Endodermal cell (in vitro differentiated cells): ENCODE measurements at regions not wholly inside any gene's neighbourhood (a gene's known extent, or its start where the extent isn't known, plus 50 kb on each side); places are given as distances from the start of the nearest gene placed in this dataset.

Source experiments
- DNase-seq: peaks from one replicate; pipeline ENCODE4 v3.0.0-alpha.2; 2017
- H3K27ac ChIP-seq: 2 replicates; pipeline ENCODE4 v1.5.1; 2013; ENCODE audit warnings: mild to moderate bottlenecking, low read depth, low read length, moderate library complexity
- H3K27me3 ChIP-seq: 2 replicates; pipeline ENCODE4 v1.6.1; 2013; ENCODE audit warnings: mild to moderate bottlenecking, low read length, moderate library complexity; ENCODE audit not compliant: insufficient read depth, control insufficient read depth, poor library complexity, severe bottlenecking
- H3K36me3 ChIP-seq: 2 replicates; pipeline ENCODE4 v1.7.0; 2013; ENCODE audit warnings: mild to moderate bottlenecking, low read length, moderate library complexity; ENCODE audit not compliant: control insufficient read depth, insufficient read depth
- H3K4me1 ChIP-seq: one replicate; pipeline ENCODE4 v1.7.0; 2013; ENCODE audit warnings: low read length; ENCODE audit not compliant: control insufficient read depth, insufficient read depth
- H3K4me3 ChIP-seq: 2 replicates; pipeline ENCODE4 v1.5.1; 2013; ENCODE audit warnings: mild to moderate bottlenecking, low read length, moderate library complexity
- H3K9ac ChIP-seq: 2 replicates; pipeline ENCODE4 v1.6.1; 2013; ENCODE audit warnings: mild to moderate bottlenecking, low read length, moderate library complexity; ENCODE audit not compliant: poor library complexity, severe bottlenecking; ENCODE audit errors: extremely low read depth
- H3K9me3 ChIP-seq: 2 replicates; pipeline ENCODE4 v1.6.1; 2013; ENCODE audit warnings: mild to moderate bottlenecking, low read length, moderate library complexity; ENCODE audit not compliant: control insufficient read depth
- H3K27ac Mint-ChIP-seq: 2 replicates; pipeline ENCODE4 v1.8.0; 2020; ENCODE audit warnings: mixed read lengths
- H3K27me3 Mint-ChIP-seq: 2 replicates; pipeline ENCODE4 v1.8.0; 2021; ENCODE audit warnings: mild to moderate bottlenecking, mixed read lengths; ENCODE audit not compliant: insufficient read depth
- H3K36me3 Mint-ChIP-seq: 2 replicates; pipeline ENCODE4 v1.8.0; 2020; ENCODE audit warnings: low read depth, mixed read lengths
- H3K4me1 Mint-ChIP-seq: 2 replicates; pipeline ENCODE4 v1.8.0; 2020; ENCODE audit warnings: mixed read lengths
- H3K4me3 Mint-ChIP-seq: 2 replicates; pipeline ENCODE4 v1.8.0; 2020; ENCODE audit warnings: mild to moderate bottlenecking, moderate library complexity, mixed read lengths
- H3K9me3 Mint-ChIP-seq: 2 replicates; pipeline ENCODE4 v1.8.0; 2020; ENCODE audit warnings: mild to moderate bottlenecking, mixed read lengths
- CTCF ChIP-seq: fragments of 200-600 bp; sonication (generic); conservative IDR thresholded peaks from 2 replicates; pipeline ENCODE4 v1.5.0; 2021; ENCODE audit warnings: antibody characterized with exemption, mild to moderate bottlenecking
- WGBS, 2 experiments: methylation state at CpG; one replicate each; pipeline versions ENCODE4 v1.1.5 to v1.1.7; 2013; ENCODE audit warnings: missing lambda C conversion rate in 2 of 2, mixed read lengths in 1 of 2; ENCODE audit not compliant: insufficient coverage in 1 of 2, insufficient read length in 1 of 2; 5-methylcytosine and 5-hydroxymethylcytosine counted together

GRCh38 chr3:28019740-28020139 lies 221.7 kb upstream of the CMC1 start:
- H3K27ac ChIP-seq = no peak overlapping the region
- no peak for TF ChIP-seq CTCF
- no peaks in the 10 kb centered on the region for H3K27me3 ChIP-seq
- H3K4me3 Mint-ChIP-seq = no peak overlapping the region
- peaks cover 15% of the 10 kb centered on the region for H3K9me3 Mint-ChIP-seq
- H3K4me3 ChIP-seq = no peak overlapping the region
- no peaks in the 10 kb centered on the region for H3K27me3 Mint-ChIP-seq
- no peaks in the 10 kb centered on the region for H3K36me3 ChIP-seq
- H3K36me3 Mint-ChIP-seq = peaks cover 14% of the 10 kb centered on the region
- peaks cover 8% of the 10 kb centered on the region for H3K4me1 Mint-ChIP-seq
- H3K4me1 ChIP-seq = no peaks in the 10 kb centered on the region
- no peak overlapping the region for H3K9ac ChIP-seq
- H3K27ac Mint-ChIP-seq = no peak overlapping the region
- H3K9me3 ChIP-seq = no peaks in the 10 kb centered on the region
- no peak for DNase-seq

DNA sequence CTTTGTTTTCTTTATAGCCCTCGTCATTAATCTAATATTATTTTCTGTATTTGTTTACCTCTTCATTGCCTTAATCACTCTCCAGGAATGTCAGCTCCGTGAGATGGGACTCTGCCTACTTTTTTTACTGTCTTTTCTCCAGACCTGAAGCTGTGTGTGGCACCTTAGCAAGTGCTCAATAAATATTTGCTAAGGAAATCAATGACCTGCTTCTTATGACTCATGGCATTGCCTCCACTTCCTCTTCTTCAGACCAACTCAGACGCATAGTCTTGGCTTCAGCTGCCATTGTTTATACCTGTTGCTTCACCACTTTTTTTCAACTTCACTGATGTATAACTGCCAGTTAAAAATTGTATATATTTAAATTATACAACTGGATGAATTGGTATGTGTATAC lies 218.5 kb upstream of the CMC1 start:
- WGBS, 2 experiments = 88 to 100% methylated on average over 1 to 3 of the region's 3 CpGs
- H3K36me3 Mint-ChIP-seq = peaks cover 26% of the 10 kb centered on the region
- H3K27ac ChIP-seq = no peak overlapping the region
- H3K4me1 ChIP-seq = no peaks in the 10 kb centered on the region
- peaks cover 7% of the 10 kb centered on the region for H3K9me3 ChIP-seq
- DNase-seq = no peak
- no peak for TF ChIP-seq CTCF
- no peaks in the 10 kb centered on the region for H3K4me1 Mint-ChIP-seq
- H3K4me3 ChIP-seq = no peak overlapping the region
- peaks cover 31% of the 10 kb centered on the region for H3K9me3 Mint-ChIP-seq
- no peak overlapping the region for H3K27ac Mint-ChIP-seq
- no peaks in the 10 kb centered on the region for H3K27me3 ChIP-seq
- no peaks in the 10 kb centered on the region for H3K36me3 ChIP-seq
- no peak overlapping the region for H3K4me3 Mint-ChIP-seq
- no peak overlapping the region for H3K9ac ChIP-seq
- H3K27me3 Mint-ChIP-seq = no peaks in the 10 kb centered on the region

DNA sequence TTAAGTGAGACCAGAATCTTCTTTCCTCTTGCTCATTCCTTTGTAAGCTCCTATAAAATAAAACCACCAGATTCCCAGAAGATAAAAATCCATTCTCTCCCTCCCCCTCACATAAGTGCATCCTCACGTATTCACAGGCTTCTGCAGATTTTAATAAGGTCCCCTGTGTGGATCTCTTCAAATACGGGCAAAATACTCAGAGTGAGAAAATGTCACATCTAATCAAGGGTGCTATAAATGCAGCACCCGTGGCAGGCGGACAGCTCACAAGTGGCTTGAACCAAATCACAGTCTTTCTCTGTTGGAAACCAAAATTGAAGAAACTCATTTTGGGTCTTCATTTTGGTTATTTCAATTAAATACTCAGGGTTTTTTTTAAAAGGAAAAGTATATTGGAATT lies 212.9 kb upstream of the CMC1 start:
- Histone ChIP-seq H3K4me3 (no peak overlapping the region), H3K4me1 (no peaks in the 10 kb centered on the region), H3K36me3 (no peaks in the 10 kb centered on the region), H3K9ac (no peak overlapping the region), H3K9me3 (peaks cover 19% of the 10 kb centered on the region), H3K27ac (no peak overlapping the region), H3K27me3 (no peaks in the 10 kb centered on the region)
- H3K4me3 Mint-ChIP-seq = no peak overlapping the region
- no peaks in the 10 kb centered on the region for H3K27me3 Mint-ChIP-seq
- no peak for TF ChIP-seq CTCF
- peaks cover 33% of the 10 kb centered on the region for H3K36me3 Mint-ChIP-seq
- H3K27ac Mint-ChIP-seq = no peak overlapping the region
- 92 to 100% methylated on average over 4 of the region's 4 CpGs for WGBS, 2 experiments
- no peak for DNase-seq
- H3K4me1 Mint-ChIP-seq = no peaks in the 10 kb centered on the region
- peaks cover 46% of the 10 kb centered on the region for H3K9me3 Mint-ChIP-seq
